NB4 (cell line): ENCODE measurements at regions not wholly inside any gene's neighbourhood (a gene's known extent, or its start where the extent isn't known, plus 50 kb on each side); places are given as distances from the start of the nearest gene placed in this dataset.

Source experiments
- DNase-seq: peaks from one replicate; pipeline ENCODE4 v3.0.0; 2010; ENCODE audit warnings: low read depth
- H3K4me3 ChIP-seq: one replicate; pipeline ENCODE4 v1.5.1; 2011; ENCODE audit warnings: mild to moderate bottlenecking, low read depth, low read length, moderate library complexity
- CTCF ChIP-seq: IDR thresholded peaks from one replicate; pipeline ENCODE4 v1.5.1; 2012; ENCODE audit warnings: low read depth, low read length
- MAX ChIP-seq: IDR thresholded peaks from 2 replicates; pipeline ENCODE4 v1.6.1; 2011; ENCODE audit warnings: low read depth, low read length
- MYC ChIP-seq: IDR thresholded peaks from 2 replicates; pipeline ENCODE4 v1.6.1; 2011; ENCODE audit warnings: low read depth, low read length
- POLR2A ChIP-seq: IDR thresholded peaks from 2 replicates; pipeline ENCODE4 v1.6.1; 2011; ENCODE audit warnings: mild to moderate bottlenecking; ENCODE audit not compliant: insufficient read length; ENCODE audit errors: extremely low read depth

- no peak for DNase-seq
- TF ChIP-seq MYC (no peak), CTCF (no peak), MAX (no peak), POLR2A (no peak)
- H3K4me3 ChIP-seq, result no peak overlapping the region
These were observed 53.6 kb upstream of the CLDN10 start for GRCh38 chr13:95498886-95499285.

GRCh38 chr13:95499811-95500712 is 52.5 kb upstream of the CLDN10 start:
- H3K4me3 ChIP-seq, result no peak overlapping the region
- no peak for DNase-seq
- no peak for TF ChIP-seq MYC
- no peak for TF ChIP-seq POLR2A
- TF ChIP-seq MAX, result no peak
- no peak for TF ChIP-seq CTCF

- H3K4me3 ChIP-seq, result no peak overlapping the region
- no peak for TF ChIP-seq POLR2A
- no peak for TF ChIP-seq MYC
- no peak for TF ChIP-seq MAX
- no peak for TF ChIP-seq CTCF
- no peak for DNase-seq
These were observed 50.3 kb upstream of the CLDN10 start for GRCh38 chr13:95502216-95502615.
